IMR-90 (cell line): ENCODE measurements at regions not wholly inside any gene's neighbourhood (a gene's known extent, or its start where the extent isn't known, plus 50 kb on each side); places are given as distances from the start of the nearest gene placed in this dataset.

Experiments
- ATAC-seq: fragments of 200-7000 bp; cut with Tn5 transposase; 2 replicates; pipeline ENCODE4 v1.9.1; 2020; ENCODE audit warnings: low read depth, mild to moderate bottlenecking, moderate library complexity
- BruUV-seq: library from RNA; stranded (reverse); fragments of 400-500 nt; replicated peaks from 2 replicates; lab custom pipeline; 2021; lab: Mats Ljungman, UMichigan
- CTCF ChIA-PET: fragments of 300-600 bp; formaldehyde crosslinking; extraction: SDS; loops from one replicate; lab custom pipeline; 2021; ENCODE audit warnings: antibody characterized with exemption; lab: Yijun Ruan, JAX
- POLR2A ChIA-PET: fragments of 300-600 bp; sonication (Branson Sonifier 250); formaldehyde crosslinking; loops from one replicate; lab custom pipeline; 2022; ENCODE audit warnings: antibody characterized with exemption; ENCODE audit not compliant: unreplicated experiment; lab: Charles Lee
- DNase-seq: peaks from one replicate; pipeline ENCODE4 v3.0.0; 2013
- H2AFZ ChIP-seq: replicated peaks from 2 replicates; pipeline ENCODE3; 2013; ENCODE audit warnings: low read length, mild to moderate bottlenecking; ENCODE audit not compliant: poor library complexity
- H2AK5ac ChIP-seq: 2 replicates; pipeline ENCODE4 v1.6.1; 2013; ENCODE audit warnings: low read depth, low read length, inconsistent platforms
- H2AK9ac ChIP-seq: replicated peaks from 2 replicates; pipeline ENCODE3; 2013; ENCODE audit warnings: mild to moderate bottlenecking, low read depth, low read length, moderate library complexity; ENCODE audit not compliant: poor library complexity
- H2BK120ac ChIP-seq: 2 replicates; pipeline ENCODE4 v1.6.1; 2013; ENCODE audit warnings: low read depth, low read length, inconsistent platforms
- H2BK15ac ChIP-seq: 3 replicates; pipeline ENCODE4 v1.6.1; 2013; ENCODE audit warnings: low read depth, low read length, inconsistent platforms
- H2BK20ac ChIP-seq: 2 replicates; pipeline ENCODE4 v1.6.1; 2013; ENCODE audit warnings: low read depth, mild to moderate bottlenecking, inconsistent platforms, low read length, moderate library complexity
- H2BK5ac ChIP-seq: 2 replicates; pipeline ENCODE4 v1.6.1; 2013; ENCODE audit warnings: mild to moderate bottlenecking, low read depth, low read length, inconsistent platforms; ENCODE audit not compliant: poor library complexity, severe bottlenecking
- H3K14ac ChIP-seq: replicated peaks from 2 replicates; pipeline ENCODE4 v1.6.1; 2013; ENCODE audit warnings: low read depth, low read length, inconsistent platforms
- H3K18ac ChIP-seq: 2 replicates; pipeline ENCODE4 v1.6.1; 2013; ENCODE audit warnings: low read depth, low read length, control low read depth
- H3K23ac ChIP-seq: 2 replicates; pipeline ENCODE4 v1.6.1; 2013; ENCODE audit warnings: low read depth, low read length, inconsistent platforms
- H3K27ac ChIP-seq: 2 replicates; pipeline ENCODE4 v1.5.1; 2013; ENCODE audit warnings: mild to moderate bottlenecking, control low read depth, low read length; ENCODE audit not compliant: insufficient read depth
- H3K27me3 ChIP-seq: 2 replicates; pipeline ENCODE4 v1.6.1; 2013; ENCODE audit warnings: low read length; ENCODE audit not compliant: control insufficient read depth, insufficient read depth
- H3K36me3 ChIP-seq: 2 replicates; pipeline ENCODE4 v1.6.1; 2013; ENCODE audit warnings: low read length, mixed read lengths; ENCODE audit not compliant: control insufficient read depth, insufficient read depth
- H3K4ac ChIP-seq: 2 replicates; pipeline ENCODE4 v1.6.1; 2013; ENCODE audit warnings: low read depth, low read length, inconsistent platforms
- H3K4me1 ChIP-seq: 2 replicates; pipeline ENCODE4 v1.6.1; 2013; ENCODE audit warnings: low read length, mixed read lengths; ENCODE audit not compliant: control insufficient read depth, insufficient read depth
- H3K4me2 ChIP-seq: 2 replicates; pipeline ENCODE4 v1.6.1; 2013; ENCODE audit warnings: low read depth, mild to moderate bottlenecking, control low read depth, low read length, moderate library complexity
- H3K4me3 ChIP-seq: 2 replicates; pipeline ENCODE4 v1.5.1; 2013; ENCODE audit warnings: low read depth, mild to moderate bottlenecking, control low read depth, low read length, moderate library complexity; ENCODE audit not compliant: insufficient read depth
- H3K56ac ChIP-seq: 2 replicates; pipeline ENCODE4 v1.6.1; 2013; ENCODE audit warnings: low read length, inconsistent platforms; ENCODE audit not compliant: insufficient read depth; ENCODE audit errors: extremely low read depth
- H3K79me1 ChIP-seq, 2 experiments: 2 replicates each; pipeline ENCODE4 v1.6.1; 2013; ENCODE audit warnings: low read length in 2 of 2, inconsistent platforms in 1 of 2, low read depth in 1 of 2
- H3K9ac ChIP-seq: 2 replicates; pipeline ENCODE4 v1.6.1; 2013; ENCODE audit warnings: low read depth, low read length, control low read depth
- H3K9me1 ChIP-seq: 2 replicates; pipeline ENCODE4 v1.6.1; 2013; ENCODE audit warnings: low read length, inconsistent platforms; ENCODE audit not compliant: insufficient read depth
- H3K9me3 ChIP-seq: 2 replicates; pipeline ENCODE4 v1.6.1; 2013; ENCODE audit warnings: low read length; ENCODE audit not compliant: control insufficient read depth, insufficient read depth
- H4K20me1 ChIP-seq: 2 replicates; pipeline ENCODE4 v1.6.1; 2013; ENCODE audit warnings: low read length, inconsistent platforms; ENCODE audit not compliant: insufficient read depth
- H4K5ac ChIP-seq: 2 replicates; pipeline ENCODE4 v1.6.1; 2013; ENCODE audit warnings: mild to moderate bottlenecking, low read depth, low read length, control low read depth
- H4K8ac ChIP-seq, 2 experiments: 2 replicates each; pipeline ENCODE4 v1.6.1; 2013; ENCODE audit warnings: low read depth in 2 of 2, low read length in 2 of 2, control low read depth in 1 of 2, inconsistent platforms in 1 of 2
- H4K91ac ChIP-seq: 2 replicates; pipeline ENCODE4 v1.6.1; 2013; ENCODE audit warnings: low read depth, low read length, inconsistent platforms; ENCODE audit not compliant: insufficient read depth
- BHLHE40 ChIP-seq: fragments of 150-350 bp; IDR thresholded peaks from 2 replicates; pipeline ENCODE4 v1.6.1; 2016; ENCODE audit warnings: mild to moderate bottlenecking, low read depth, low read length
- CEBPB ChIP-seq: IDR thresholded peaks from 2 replicates; pipeline ENCODE4 v1.6.1; 2012; ENCODE audit warnings: low read depth, low read length, improper control_type of control experiment
- CHD1 ChIP-seq: IDR thresholded peaks from 2 replicates; pipeline ENCODE4 v1.6.1; 2012; ENCODE audit warnings: low read depth, low read length, improper control_type of control experiment
- ELK1 ChIP-seq: fragments of 150-350 bp; IDR thresholded peaks from 2 replicates; pipeline ENCODE4 v1.6.1; 2016; ENCODE audit warnings: low read depth, mild to moderate bottlenecking, low read length, moderate library complexity, borderline replicate concordance
- FOS ChIP-seq: fragments of 150-350 bp; IDR thresholded peaks from 2 replicates; pipeline ENCODE4 v1.6.1; 2016; ENCODE audit warnings: low read depth, low read length
- MAFK ChIP-seq: IDR thresholded peaks from 2 replicates; pipeline ENCODE4 v1.6.1; 2012; ENCODE audit warnings: low read depth, low read length, improper control_type of control experiment
- MAZ ChIP-seq: IDR thresholded peaks from 2 replicates; pipeline ENCODE4 v1.6.1; 2012; ENCODE audit warnings: low read depth, mild to moderate bottlenecking, low read length, improper control_type of control experiment, moderate library complexity, borderline replicate concordance
- MXI1 ChIP-seq: IDR thresholded peaks from 2 replicates; pipeline ENCODE4 v1.6.1; 2012; ENCODE audit warnings: low read depth, mild to moderate bottlenecking, low read length, moderate library complexity, borderline replicate concordance
- NFE2L2 ChIP-seq: fragments of 150-350 bp; IDR thresholded peaks from 2 replicates; pipeline ENCODE4 v1.6.1; 2016; ENCODE audit warnings: low read depth, mild to moderate bottlenecking, low read length
- POLR2A ChIP-seq: IDR thresholded peaks from 2 replicates; pipeline ENCODE4 v1.6.1; 2012; ENCODE audit warnings: mild to moderate bottlenecking, low read depth, low read length
- RAD21 ChIP-seq: IDR thresholded peaks from 2 replicates; pipeline ENCODE4 v1.6.1; 2012; ENCODE audit warnings: low read length, improper control_type of control experiment
- RCOR1 ChIP-seq: IDR thresholded peaks from 2 replicates; pipeline ENCODE4 v1.6.1; 2012; ENCODE audit warnings: mild to moderate bottlenecking, low read length, improper control_type of control experiment; ENCODE audit not compliant: insufficient replicate concordance
- RFX5 ChIP-seq: IDR thresholded peaks from 2 replicates; pipeline ENCODE4 v1.8.0; 2012; ENCODE audit warnings: low read depth, mild to moderate bottlenecking, low read length, moderate library complexity
- SMC3 ChIP-seq: fragments of 150-350 bp; IDR thresholded peaks from 2 replicates; pipeline ENCODE4 v1.6.1; 2016; ENCODE audit warnings: low read depth, mild to moderate bottlenecking, antibody characterized with exemption, low read length, moderate library complexity
- WGBS, 2 experiments: methylation state at CpG; one replicate each; pipeline versions ENCODE4 v1.1.5 to v1.1.7; 2013; ENCODE audit warnings: missing lambda C conversion rate in 2 of 2; ENCODE audit not compliant: insufficient read length in 1 of 2; ENCODE audit errors: extremely low coverage in 2 of 2; 5-methylcytosine and 5-hydroxymethylcytosine counted together
- dilution Hi-C: fragments of 300-500 bp; cut with HindIII; formaldehyde crosslinking; loops from one replicate; pipeline ENCODE4 v1.14.3; 2018; ENCODE audit warnings: low sequenced_read_pairs; ENCODE audit not compliant: unreplicated experiment
- in situ Hi-C: fragments of 300-500 bp; cut with MboI; formaldehyde crosslinking; loops from 3 replicates; pipeline ENCODE4 v1.14.3; 2019; ENCODE audit warnings: low sequenced_read_pairs, inconsistent platforms, mixed read lengths
- intact Hi-C: fragments of 100-400 bp; cut with micrococcal nuclease; formaldehyde crosslinking; loops from 2 replicates; pipeline ENCODE4 v1.10.0; 2022
- TF ChIP-seq, protein P1 (sequence below): conservative IDR thresholded peaks from 2 replicates; pipeline ENCODE4 v1.5.1; 2012; ENCODE audit warnings: mild to moderate bottlenecking, low read depth, low read length, improper control_type of control experiment
- TF ChIP-seq, protein P2 (sequence below): fragments of 150-350 bp; IDR thresholded peaks from 2 replicates; pipeline ENCODE4 v1.6.1; 2017; ENCODE audit warnings: mild to moderate bottlenecking, antibody characterized with exemption, low read length, low read depth

DNA sequence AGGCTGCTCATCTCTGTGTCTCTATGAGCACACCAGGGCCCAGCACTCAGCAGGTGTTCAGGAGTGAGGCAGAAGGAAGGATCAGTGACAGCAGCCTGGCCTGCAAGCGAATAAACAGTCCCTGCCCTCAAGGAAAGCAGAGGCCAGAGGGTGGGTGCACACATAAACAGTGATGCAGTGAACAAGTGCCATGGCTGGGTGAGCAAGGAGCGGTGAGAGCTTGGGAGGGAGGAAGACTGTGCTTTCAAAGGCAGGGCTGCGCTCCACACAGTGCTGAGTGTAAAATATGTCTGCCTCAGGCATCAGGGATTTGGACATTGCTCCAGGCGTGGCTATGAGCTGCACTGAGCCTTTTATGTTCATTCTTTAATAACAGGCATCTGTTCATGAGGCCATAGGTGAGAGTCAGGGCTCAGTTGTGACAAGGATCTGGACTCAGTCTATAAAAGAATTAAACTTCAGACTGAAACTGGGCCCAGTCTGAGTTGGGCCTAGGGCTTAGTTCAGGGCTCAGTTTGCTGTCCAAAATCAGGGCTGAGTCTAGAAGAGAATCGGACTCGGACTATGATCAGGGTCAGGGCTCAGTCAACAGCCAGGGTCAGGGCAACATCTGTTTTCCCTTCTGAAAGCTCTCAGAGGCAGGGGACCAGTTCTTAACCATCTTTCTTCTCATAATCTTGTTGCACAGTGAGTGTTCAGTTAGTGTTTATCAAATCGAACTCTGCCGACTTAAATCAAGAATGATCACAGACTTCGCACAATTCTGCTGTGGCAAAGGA lies 213.7 kb downstream of the FOXD2 start:
- no peak overlapping the region for H2AFZ ChIP-seq
- no peak overlapping the region for H2BK5ac ChIP-seq
- H2AK9ac ChIP-seq, result no peak overlapping the region
- no peak overlapping the region for H4K91ac ChIP-seq
- dilution Hi-C loops (no loop called here), in situ Hi-C loops (no loop called here), intact Hi-C loops (loop anchor here (10.0 kb wide), 1 partner anchor 563 kb away; no protein-coding TSS in a partner anchor)
- H3K18ac ChIP-seq, result no peak overlapping the region
- no peak overlapping the region for H3K23ac ChIP-seq
- no peaks in the 10 kb centered on the region for H4K20me1 ChIP-seq
- DNase-seq, result no peak
- H3K56ac ChIP-seq, result no peak overlapping the region
- H2AK5ac ChIP-seq, result no peak overlapping the region
- no peaks in the 10 kb centered on the region for H3K4me1 ChIP-seq
- no peaks in the 10 kb centered on the region for H3K9me3 ChIP-seq
- H3K9me1 ChIP-seq, result no peaks in the 10 kb centered on the region
- H3K9ac ChIP-seq, result no peak overlapping the region
- no peak overlapping the region for H2BK15ac ChIP-seq
- no peak overlapping the region for H3K14ac ChIP-seq
- H3K4me3 ChIP-seq, result no peak overlapping the region
- ChIA-PET CTCF (no interaction called here), POLR2A (no interaction called here)
- H3K36me3 ChIP-seq, result no peaks in the 10 kb centered on the region
- H2BK120ac ChIP-seq, result no peak overlapping the region
- 79% methylated on average over 2 of the region's 9 CpGs; no CpG with 5 or more reads in 1 of the 2 experiments for WGBS, 2 experiments
- no peak overlapping the region for H3K4ac ChIP-seq
- no peak overlapping the region for H4K8ac ChIP-seq
- no peak overlapping the region for H4K5ac ChIP-seq
- no peaks in the 10 kb centered on the region for H3K79me1 ChIP-seq
- no peak for TF ChIP-seq NFE2L2
- TF ChIP-seq, protein P1, sequence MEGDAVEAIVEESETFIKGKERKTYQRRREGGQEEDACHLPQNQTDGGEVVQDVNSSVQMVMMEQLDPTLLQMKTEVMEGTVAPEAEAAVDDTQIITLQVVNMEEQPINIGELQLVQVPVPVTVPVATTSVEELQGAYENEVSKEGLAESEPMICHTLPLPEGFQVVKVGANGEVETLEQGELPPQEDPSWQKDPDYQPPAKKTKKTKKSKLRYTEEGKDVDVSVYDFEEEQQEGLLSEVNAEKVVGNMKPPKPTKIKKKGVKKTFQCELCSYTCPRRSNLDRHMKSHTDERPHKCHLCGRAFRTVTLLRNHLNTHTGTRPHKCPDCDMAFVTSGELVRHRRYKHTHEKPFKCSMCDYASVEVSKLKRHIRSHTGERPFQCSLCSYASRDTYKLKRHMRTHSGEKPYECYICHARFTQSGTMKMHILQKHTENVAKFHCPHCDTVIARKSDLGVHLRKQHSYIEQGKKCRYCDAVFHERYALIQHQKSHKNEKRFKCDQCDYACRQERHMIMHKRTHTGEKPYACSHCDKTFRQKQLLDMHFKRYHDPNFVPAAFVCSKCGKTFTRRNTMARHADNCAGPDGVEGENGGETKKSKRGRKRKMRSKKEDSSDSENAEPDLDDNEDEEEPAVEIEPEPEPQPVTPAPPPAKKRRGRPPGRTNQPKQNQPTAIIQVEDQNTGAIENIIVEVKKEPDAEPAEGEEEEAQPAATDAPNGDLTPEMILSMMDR, result no peak
- TF ChIP-seq RCOR1, result no peak
- TF ChIP-seq FOS, result no peak
- TF ChIP-seq, protein P2, sequence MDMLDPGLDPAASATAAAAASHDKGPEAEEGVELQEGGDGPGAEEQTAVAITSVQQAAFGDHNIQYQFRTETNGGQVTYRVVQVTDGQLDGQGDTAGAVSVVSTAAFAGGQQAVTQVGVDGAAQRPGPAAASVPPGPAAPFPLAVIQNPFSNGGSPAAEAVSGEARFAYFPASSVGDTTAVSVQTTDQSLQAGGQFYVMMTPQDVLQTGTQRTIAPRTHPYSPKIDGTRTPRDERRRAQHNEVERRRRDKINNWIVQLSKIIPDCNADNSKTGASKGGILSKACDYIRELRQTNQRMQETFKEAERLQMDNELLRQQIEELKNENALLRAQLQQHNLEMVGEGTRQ, result no peak
- TF ChIP-seq SMC3, result no peak
- TF ChIP-seq MXI1, result no peak
- TF ChIP-seq CEBPB, result no peak
- no peak for TF ChIP-seq CHD1
- no peak for TF ChIP-seq RFX5
- no peak for TF ChIP-seq BHLHE40
- no peak for TF ChIP-seq ELK1
- TF ChIP-seq POLR2A, result no peak
- TF ChIP-seq MAFK, result no peak
- no peak for TF ChIP-seq RAD21
- TF ChIP-seq MAZ, result no peak
- H3K4me2 ChIP-seq, result no peak overlapping the region
- no peak overlapping the region for H3K27ac ChIP-seq
- H3K27me3 ChIP-seq, result no peaks in the 10 kb centered on the region
- H2BK20ac ChIP-seq, result no peak overlapping the region
- ATAC-seq, result no peak
- no TSS peak for BruUV-seq
